Gastrocnemius medialis (tissue), 4 donors: ENCODE measurements at regions not wholly inside any gene's neighbourhood (a gene's known extent, or its start where the extent isn't known, plus 50 kb on each side); places are given as distances from the start of the nearest gene placed in this dataset.

Source experiments
- ATAC-seq, 2 donors: fragments of 150-250 bp; one replicate each; pipeline ENCODE4 v1.9.1; 2016
- DNase-seq, 2 donors: peaks; one replicate each; pipeline ENCODE4 v3.0.0-alpha.2; 2019
- H3K27ac ChIP-seq, 4 donors: fragments of 200-600 bp; sonication (generic); 1 replicate in 1 of 4; 2 replicates in 3 of 4; pipeline ENCODE4 v1.5.1; 2016 to 2018; ENCODE audit warnings: mild to moderate bottlenecking in 2 of 4, moderate library complexity in 1 of 4
- H3K27me3 ChIP-seq, 3 donors: fragments of 200-600 bp; sonication (generic) in 2 of 3; 1 replicate in 1 of 3; 2 replicates in 2 of 3; pipeline versions ENCODE4 v1.5.1 to v1.6.0; 2016 to 2019; ENCODE audit warnings: mild to moderate bottlenecking in 1 of 3, moderate library complexity in 1 of 3
- H3K36me3 ChIP-seq, 2 donors: fragments of 200-600 bp; sonication (generic) in 1 of 2; one replicate each; pipeline ENCODE4 v1.5.1; 2017 to 2018
- H3K4me1 ChIP-seq, 2 donors: fragments of 200-600 bp; sonication (generic) in 1 of 2; one replicate each; pipeline ENCODE4 v1.5.1; 2016 to 2017; ENCODE audit warnings: mild to moderate bottlenecking in 2 of 2
- H3K4me3 ChIP-seq, 4 donors: fragments of 200-600 bp; sonication (generic) in 3 of 4; 1 replicate in 1 of 4; 2 replicates in 3 of 4; pipeline ENCODE4 v1.5.1; 2016 to 2019; ENCODE audit warnings: mild to moderate bottlenecking in 2 of 4
- H3K9me3 ChIP-seq, 3 donors: fragments of 200-600 bp; sonication (generic) in 2 of 3; 1 replicate in 1 of 3; 2 replicates in 2 of 3; pipeline ENCODE4 v1.5.1; 2016 to 2019
- CTCF ChIP-seq, 5 experiments: fragments of 450-650 bp in 3 of 5; fragments of 200-600 bp in 2 of 5; sonication (generic) in 2 of 5; IDR thresholded peaks in 4 of 5; conservative IDR thresholded peaks in 1 of 5; 1 replicate in 4 of 5; 2 replicates in 1 of 5; pipeline ENCODE4 v1.5.1; 2016 to 2019; ENCODE audit warnings: antibody characterized with exemption in 5 of 5, mild to moderate bottlenecking in 3 of 5, moderate library complexity in 3 of 5
- POLR2A ChIP-seq, 2 donors: fragments of 450-650 bp; IDR thresholded peaks; one replicate each; pipeline ENCODE4 v1.6.1; 2017; ENCODE audit warnings: antibody characterized with exemption in 2 of 2, mild to moderate bottlenecking in 2 of 2, moderate library complexity in 2 of 2
- in situ Hi-C, 4 donors: fragments of 200-750 bp; cut with MboI; loops; one replicate each; pipeline versions ENCODE4 v1.15.0 to v1.8.0; 2017; ENCODE audit warnings: low sequenced_read_pairs in 4 of 4
- intact Hi-C: fragments of 100-400 bp; cut with DNase I; formaldehyde crosslinking; loops from one replicate; pipeline ENCODE4 v1.15.1; 2023; ENCODE audit warnings: low total_unique reads

- intact Hi-C loops, result no loop called here
- DNase-seq, result no peak
- TF ChIP-seq CTCF (IDR thresholded peaks at IDR 0.05 in 4 of 5, conservative IDR thresholded peaks at IDR 0.05 in 1 of 5) (no peak), POLR2A (IDR thresholded peaks at IDR 0.05) (no peak)
- Histone ChIP-seq H3K9me3 (no peaks in the 10 kb centered on the region), H3K4me1 (peaks cover 0 to 3% of the 10 kb centered on the region in 2 donors), H3K27me3 (peaks cover 0 to 7% (median 3%) of the 10 kb centered on the region in 3 donors), H3K27ac (no peak overlapping the region), H3K4me3 (no peak overlapping the region), H3K36me3 (no peaks in the 10 kb centered on the region)
- no peak for ATAC-seq
- in situ Hi-C loops, result no loop called here
Observed at GRCh38 chr4:185924458-185925044, 112.6 kb upstream of the SORBS2 start.

GRCh38 chr4:185925910-185926360 is 113.9 kb upstream of the SORBS2 start:
- no peak for DNase-seq
- no peaks in the 10 kb centered on the region for H3K9me3 ChIP-seq
- no peak overlapping the region for H3K4me3 ChIP-seq
- H3K4me1 ChIP-seq, result peaks cover 0 to 3% of the 10 kb centered on the region in 2 donors
- H3K36me3 ChIP-seq, result no peaks in the 10 kb centered on the region
- peaks cover 0 to 2% (median 0%) of the 10 kb centered on the region in 3 donors for H3K27me3 ChIP-seq
- TF ChIP-seq CTCF (IDR thresholded peaks at IDR 0.05 in 4 of 5, conservative IDR thresholded peaks at IDR 0.05 in 1 of 5) (no peak), POLR2A (IDR thresholded peaks at IDR 0.05) (no peak)
- ATAC-seq, result no peak
- intact Hi-C loops (no loop called here), in situ Hi-C loops (no loop called here)
- H3K27ac ChIP-seq, result no peak overlapping the region

- intact Hi-C loops, result no loop called here
- H3K27me3 ChIP-seq, result peaks cover 0 to 2% (median 0%) of the 10 kb centered on the region in 3 donors
- H3K9me3 ChIP-seq, result no peaks in the 10 kb centered on the region
- no peaks in the 10 kb centered on the region for H3K36me3 ChIP-seq
- ATAC-seq, result no peak
- H3K4me1 ChIP-seq, result no peaks in the 10 kb centered on the region
- H3K27ac ChIP-seq, result no peak overlapping the region
- in situ Hi-C loops, result no loop called here
- TF ChIP-seq POLR2A (IDR thresholded peaks at IDR 0.05), result no peak
- no peak for TF ChIP-seq CTCF (IDR thresholded peaks at IDR 0.05 in 4 of 5, conservative IDR thresholded peaks at IDR 0.05 in 1 of 5)
- no peak for DNase-seq
- H3K4me3 ChIP-seq, result no peak overlapping the region
Observed at GRCh38 chr4:185931375-185931774, 119.4 kb upstream of the SORBS2 start.

- in situ Hi-C loops (no loop called here), intact Hi-C loops (no loop called here)
- Histone ChIP-seq H3K36me3 (no peaks in the 10 kb centered on the region), H3K4me1 (no peaks in the 10 kb centered on the region), H3K4me3 (peak overlapping the region in 1 of 4 donors; percentile 10), H3K27ac (no peak overlapping the region), H3K27me3 (peaks cover 0 to 2% (median 0%) of the 10 kb centered on the region in 3 donors), H3K9me3 (no peaks in the 10 kb centered on the region)
- ATAC-seq, result no peak
- TF ChIP-seq POLR2A (IDR thresholded peaks at IDR 0.05), result no peak
- no peak for TF ChIP-seq CTCF (IDR thresholded peaks at IDR 0.05 in 4 of 5, conservative IDR thresholded peaks at IDR 0.05 in 1 of 5)
- DNase-seq, result no peak
Observed at GRCh38 chr4:185931986-185932385, 120.0 kb upstream of the SORBS2 start.

- H3K27me3 ChIP-seq, result peaks cover 0 to 2% (median 0%) of the 10 kb centered on the region in 3 donors
- no peak for TF ChIP-seq POLR2A (IDR thresholded peaks at IDR 0.05)
- intact Hi-C loops, result no loop called here
- H3K36me3 ChIP-seq, result no peaks in the 10 kb centered on the region
- DNase-seq, result no peak
- ATAC-seq, result no peak
- in situ Hi-C loops, result no loop called here
- peak overlapping the region in 3 of 4 donors; percentile 7 to 47 (median 25) for H3K27ac ChIP-seq
- peak overlapping the region in 1 of 4 donors; percentile 10 for H3K4me3 ChIP-seq
- H3K9me3 ChIP-seq, result no peaks in the 10 kb centered on the region
- no peaks in the 10 kb centered on the region for H3K4me1 ChIP-seq
Observed at GRCh38 chr4:185932491-185932890, 120.5 kb upstream of the SORBS2 start.
